Ovary (tissue), 7 donors: ENCODE measurements at regions not wholly inside any gene's neighbourhood (a gene's known extent, or its start where the extent isn't known, plus 50 kb on each side); places are given as distances from the start of the nearest gene placed in this dataset.

ENCODE experiments used
- DNase-seq, 5 donors: peaks; one replicate each; pipeline ENCODE4 v3.0.0-alpha.2; 2019 to 2020
- H3K27ac ChIP-seq, 2 donors: fragments of 200-600 bp; one replicate each; pipeline versions ENCODE4 v1.5.1 to v1.8.0; 2019 to 2022
- H3K27me3 ChIP-seq: fragments of 200-600 bp; one replicate; pipeline ENCODE4 v1.8.0; 2022
- H3K36me3 ChIP-seq: fragments of 200-600 bp; sonication (generic); one replicate; pipeline ENCODE4 v1.5.1; 2019
- H3K4me1 ChIP-seq: one replicate; pipeline ENCODE4 v1.8.1; 2013; ENCODE audit warnings: mild to moderate bottlenecking, moderate library complexity; ENCODE audit not compliant: insufficient read depth
- H3K4me3 ChIP-seq: fragments of 200-600 bp; sonication (generic); one replicate; pipeline ENCODE4 v1.5.1; 2017
- H3K9me3 ChIP-seq, 2 donors: fragments of 200-600 bp in 1 of 2; sonication (generic) in 1 of 2; one replicate each; pipeline versions ENCODE4 v1.5.1 to v1.8.1; 2013 to 2019; ENCODE audit warnings: mild to moderate bottlenecking in 1 of 2, moderate library complexity in 1 of 2
- CTCF ChIP-seq, 3 donors: fragments of 450-650 bp in 2 of 3; fragments of 200-600 bp in 1 of 3; IDR thresholded peaks; one replicate each; pipeline versions ENCODE4 v1.5.1 to v1.8.0; 2016 to 2022; ENCODE audit warnings: antibody characterized with exemption in 3 of 3, mild to moderate bottlenecking in 1 of 3
- EP300 ChIP-seq: sonication (generic); formaldehyde crosslinking; IDR thresholded peaks from one replicate; pipeline ENCODE4 v1.6.1; 2017; ENCODE audit warnings: antibody characterized with exemption
- POLR2A ChIP-seq: fragments of 450-650 bp; IDR thresholded peaks from one replicate; pipeline ENCODE4 v1.6.1; 2017; ENCODE audit warnings: antibody characterized with exemption, mild to moderate bottlenecking, moderate library complexity
- WGBS, 3 donors: extraction: QIAGEN DNeasy Blood & Tissue Kit in 1 of 3; methylation state at CpG; one replicate each; pipeline versions ENCODE4 v1.1.5 to v1.1.7; 2013 to 2017; 5-methylcytosine and 5-hydroxymethylcytosine counted together
- intact Hi-C, 4 donors: fragments of 100-400 bp; cut with DNase I; formaldehyde crosslinking; loops; one replicate each; pipeline versions ENCODE4 v1.11.0 to v1.15.1; 2022 to 2023
- donor health status: DM: no; HTN: no; CAD: no; lungs with moderate emphysema.
- donor health status: DM: no; HTN: no; CAD: no.
- donor health status: Bipolar disorder and iron deficiency.
- donor health status: DM: no; HTN: no; CAD: no.
- donor health status: DM: yes; HTN: yes; CAD: no.

- WGBS, 3 donors = 76 to 88% (median 85%) methylated on average over 1 of the region's 1 CpG
- intact Hi-C loops = no loop called here
- no peaks in the 10 kb centered on the region for H3K27me3 ChIP-seq
- no peak overlapping the region for H3K4me3 ChIP-seq
- DNase-seq = no peak
- H3K4me1 ChIP-seq = no peaks in the 10 kb centered on the region
- no peak overlapping the region for H3K27ac ChIP-seq
- TF ChIP-seq CTCF (IDR thresholded peaks at IDR 0.05) = no peak
- TF ChIP-seq POLR2A = no peak
- TF ChIP-seq EP300 = no peak
- H3K36me3 ChIP-seq = no peaks in the 10 kb centered on the region
- H3K9me3 ChIP-seq = no peaks in the 10 kb centered on the region
Measured at GRCh38 chr2:76387294-76387693, 676.6 kb upstream of the GCFC2 start.

- Histone ChIP-seq H3K4me3 (no peak overlapping the region), H3K4me1 (no peaks in the 10 kb centered on the region), H3K27ac (no peak overlapping the region), H3K9me3 (no peaks in the 10 kb centered on the region), H3K27me3 (no peaks in the 10 kb centered on the region), H3K36me3 (no peaks in the 10 kb centered on the region)
- no peak for DNase-seq
- TF ChIP-seq EP300 (no peak), POLR2A (no peak), CTCF (IDR thresholded peaks at IDR 0.05) (no peak)
- intact Hi-C loops = no loop called here
- whole genome bisulfite sequencing, 3 donors = 99 to 100% (median 100%) methylated on average over 1 of the region's 1 CpG
Measured at GRCh38 chr2:76385943-76386342, 675.2 kb upstream of the GCFC2 start.

- intact Hi-C loops = no loop called here
- H3K27me3 ChIP-seq = no peaks in the 10 kb centered on the region
- no peak overlapping the region for H3K4me3 ChIP-seq
- no peak for TF ChIP-seq CTCF (IDR thresholded peaks at IDR 0.05)
- no peak for TF ChIP-seq POLR2A
- TF ChIP-seq EP300 = no peak
- H3K27ac ChIP-seq = no peak overlapping the region
- no peaks in the 10 kb centered on the region for H3K4me1 ChIP-seq
- DNase-seq = no peak
- H3K9me3 ChIP-seq = no peaks in the 10 kb centered on the region
- H3K36me3 ChIP-seq = no peaks in the 10 kb centered on the region
Measured at GRCh38 chr2:76381624-76382023, 670.9 kb upstream of the GCFC2 start.

GRCh38 chr2:76378140-76378539 lies 667.4 kb upstream of the GCFC2 start:
- no peaks in the 10 kb centered on the region for H3K9me3 ChIP-seq
- H3K4me1 ChIP-seq = no peaks in the 10 kb centered on the region
- H3K4me3 ChIP-seq = no peak overlapping the region
- H3K27ac ChIP-seq = no peak overlapping the region
- H3K36me3 ChIP-seq = no peaks in the 10 kb centered on the region
- no peaks in the 10 kb centered on the region for H3K27me3 ChIP-seq
- no peak for TF ChIP-seq POLR2A
- TF ChIP-seq CTCF (IDR thresholded peaks at IDR 0.05) = no peak
- TF ChIP-seq EP300 = no peak
- 85 to 92% (median 89%) methylated on average over 1 of the region's 1 CpG for WGBS, 3 donors
- intact Hi-C loops = no loop called here
- DNase-seq = no peak

- H3K9me3 ChIP-seq = no peaks in the 10 kb centered on the region
- no peaks in the 10 kb centered on the region for H3K4me1 ChIP-seq
- 70 to 84% (median 83%) methylated on average over 2 of the region's 2 CpGs for WGBS, 3 donors
- TF ChIP-seq CTCF (IDR thresholded peaks at IDR 0.05) = no peak
- TF ChIP-seq POLR2A = no peak
- no peak for TF ChIP-seq EP300
- H3K27me3 ChIP-seq = no peaks in the 10 kb centered on the region
- H3K36me3 ChIP-seq = no peaks in the 10 kb centered on the region
- no peak overlapping the region for H3K4me3 ChIP-seq
- H3K27ac ChIP-seq = no peak overlapping the region
- no peak for DNase-seq
- intact Hi-C loops = no loop called here
Measured at GRCh38 chr2:76341439-76341838, 630.7 kb upstream of the GCFC2 start.
